Renal cortex interstitium (tissue), 11 donors: ENCODE measurements at regions not wholly inside any gene's neighbourhood (a gene's known extent, or its start where the extent isn't known, plus 50 kb on each side); places are given as distances from the start of the nearest gene placed in this dataset.

Experiments
- DNase-seq, 11 donors: peaks; one replicate each; pipeline ENCODE4 v3.0.0-alpha.2; 2013; ENCODE audit warnings: low read depth in 9 of 11, low spot score in 4 of 11; ENCODE audit errors: extremely low read depth in 1 of 11

DNA sequence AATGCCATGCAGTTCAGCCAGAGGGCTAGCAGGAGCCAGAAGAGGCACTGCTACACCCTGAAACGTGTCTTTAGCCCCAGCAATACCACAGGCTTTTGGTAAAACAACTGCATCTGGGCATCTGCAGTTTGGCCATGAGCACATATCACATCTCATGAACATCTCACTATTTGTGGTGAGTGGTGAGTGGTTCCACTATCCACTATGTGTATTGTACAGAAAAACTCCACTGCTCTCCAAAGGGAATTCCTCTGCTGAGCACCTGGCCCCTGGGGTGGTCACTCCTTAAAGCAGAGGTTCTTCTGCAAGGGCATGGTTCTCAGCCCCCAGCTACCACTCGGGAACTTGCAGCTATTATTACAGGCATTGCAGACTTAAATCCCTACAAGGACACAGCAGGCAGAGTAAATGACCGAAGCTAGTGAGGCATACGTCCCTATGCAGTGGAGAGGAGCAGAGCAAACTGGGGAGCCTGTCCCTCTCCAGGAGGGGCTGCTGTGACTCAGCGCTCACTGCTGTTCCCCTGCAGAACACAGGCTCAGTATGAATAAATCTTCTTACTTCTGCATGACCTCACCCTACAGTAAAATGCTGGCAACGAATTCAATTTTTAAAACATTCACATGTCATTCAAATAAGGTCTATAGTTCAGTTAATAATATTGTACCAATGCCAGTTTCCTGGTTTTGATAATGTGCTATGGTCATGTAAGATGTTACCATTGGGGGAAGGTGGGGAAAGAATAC lies 332.4 kb upstream of the ZNF507 start:
- DNase-seq, result no peak

DNA sequence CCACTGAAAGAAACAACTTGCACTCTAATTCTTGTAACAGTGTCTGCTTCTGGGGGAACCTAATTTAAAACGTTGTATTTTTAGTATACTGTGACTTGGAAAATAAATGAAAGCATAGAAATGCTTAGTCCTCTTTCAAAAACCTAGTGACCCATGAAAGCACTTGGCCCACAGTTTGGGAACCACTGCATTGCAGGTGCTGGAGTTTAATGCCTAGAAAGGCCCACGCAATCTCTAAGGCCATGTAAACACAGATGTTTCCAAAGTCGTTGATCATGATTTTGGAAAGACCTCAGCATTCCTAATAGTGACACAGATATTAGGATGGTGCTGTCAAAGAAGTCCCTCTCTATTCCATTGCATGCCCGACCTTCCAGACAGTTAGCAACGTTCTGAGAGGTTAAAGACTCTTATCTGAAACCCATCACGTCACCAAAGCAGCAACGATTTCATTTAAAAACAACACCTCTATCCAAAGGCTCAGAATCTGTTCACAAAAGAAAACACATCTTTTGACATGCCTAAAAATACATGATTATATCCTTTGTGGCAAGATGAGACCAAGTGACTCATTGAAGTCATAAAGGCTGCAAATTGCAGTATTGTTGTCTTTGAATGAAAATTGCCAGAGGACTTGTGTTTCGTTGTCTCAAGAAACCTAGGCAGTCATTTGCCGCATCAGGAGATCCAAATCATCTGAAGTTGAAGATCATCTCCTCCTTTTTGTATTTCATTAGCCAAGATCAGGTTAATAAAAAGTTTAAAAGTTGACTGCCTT lies 328.0 kb upstream of the ZNF507 start:
- DNase-seq, result no peak

- peak in 3 of 11 donors; percentile 46 to 67 (median 57) for DNase-seq
Measured at GRCh38 chr19:32018014-32018413, 327.4 kb upstream of the ZNF507 start.

DNA sequence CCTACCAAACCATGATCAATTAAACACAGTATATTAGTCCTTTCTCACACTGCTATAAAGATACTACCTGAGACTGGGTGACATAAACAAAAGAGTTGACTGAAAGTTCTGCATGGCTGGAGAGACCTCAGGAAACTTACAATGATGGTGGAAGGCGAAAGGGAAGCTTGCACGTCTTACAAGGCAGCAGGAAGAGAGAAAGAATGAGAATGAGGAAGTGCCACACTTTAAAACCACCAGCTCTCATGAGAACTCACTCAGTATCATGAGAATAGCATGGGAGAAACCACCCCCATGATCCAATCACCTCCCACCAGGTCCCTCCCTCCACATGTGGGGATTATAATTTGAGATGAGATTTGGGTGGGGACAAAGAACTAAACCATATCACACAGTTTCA lies 324.9 kb upstream of the ZNF507 start:
- no peak for DNase-seq

- no peak for DNase-seq
Measured at GRCh38 chr19:32022044-32022640, 323.3 kb upstream of the ZNF507 start.

DNA sequence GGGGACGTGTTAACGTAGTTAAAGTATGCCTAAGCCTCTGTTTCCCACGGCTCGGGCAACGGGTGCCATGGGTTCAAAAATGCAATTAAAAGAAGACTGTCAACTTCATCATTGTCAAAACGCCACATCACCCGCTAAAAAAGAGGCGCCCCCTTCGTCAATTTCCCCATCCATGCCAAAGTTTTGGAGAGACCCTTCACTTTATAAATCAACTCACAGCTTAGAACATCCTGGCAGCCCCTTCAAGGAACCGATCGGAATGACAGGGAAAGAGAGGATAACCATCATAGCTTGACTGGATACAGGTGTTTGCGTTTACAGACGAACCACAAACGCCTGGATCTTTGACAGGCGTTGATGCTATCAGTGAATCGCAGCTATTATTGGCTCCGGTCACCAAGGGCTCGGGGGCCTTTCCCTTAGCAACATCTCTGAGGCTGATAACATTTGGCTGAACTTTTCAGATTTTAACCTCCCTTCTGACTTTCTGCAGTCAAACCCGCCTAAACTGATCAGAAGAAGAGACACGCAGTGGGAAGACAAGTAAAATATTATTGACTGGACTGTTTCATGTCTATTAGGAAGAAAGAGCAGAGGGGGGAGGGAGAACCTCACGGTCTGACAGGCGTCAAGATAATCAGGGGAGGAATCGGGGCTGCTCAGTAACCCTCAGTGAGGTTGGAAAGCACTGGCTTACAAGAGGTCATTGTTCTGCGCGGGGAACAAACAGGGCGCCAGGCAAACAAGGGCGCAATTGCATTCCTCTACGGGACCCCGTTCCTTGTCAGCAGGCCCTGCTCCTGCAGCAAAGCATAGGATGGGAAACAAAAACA lies 322.5 kb upstream of the ZNF507 start:
- DNase-seq, result no peak

DNA sequence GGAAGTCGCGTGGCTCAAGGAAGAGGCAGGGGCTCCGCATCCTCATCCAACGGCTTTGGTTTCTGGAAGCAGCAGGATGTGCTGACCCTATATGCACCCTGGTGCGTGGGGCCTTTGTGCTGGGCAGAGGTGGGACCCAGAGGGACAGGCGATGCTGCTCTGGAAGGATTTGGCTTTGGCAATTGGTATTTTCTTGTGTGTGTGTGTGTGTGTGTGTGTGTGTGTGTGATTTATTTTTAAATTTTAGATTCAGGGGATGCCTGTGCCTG lies 321.9 kb upstream of the ZNF507 start:
- DNase-seq, result no peak

GRCh38 chr19:32029235-32029634 lies 316.2 kb upstream of the ZNF507 start:
- no peak for DNase-seq

- no peak for DNase-seq
Measured at GRCh38 chr19:32032561-32032960, 312.8 kb upstream of the ZNF507 start.

DNA sequence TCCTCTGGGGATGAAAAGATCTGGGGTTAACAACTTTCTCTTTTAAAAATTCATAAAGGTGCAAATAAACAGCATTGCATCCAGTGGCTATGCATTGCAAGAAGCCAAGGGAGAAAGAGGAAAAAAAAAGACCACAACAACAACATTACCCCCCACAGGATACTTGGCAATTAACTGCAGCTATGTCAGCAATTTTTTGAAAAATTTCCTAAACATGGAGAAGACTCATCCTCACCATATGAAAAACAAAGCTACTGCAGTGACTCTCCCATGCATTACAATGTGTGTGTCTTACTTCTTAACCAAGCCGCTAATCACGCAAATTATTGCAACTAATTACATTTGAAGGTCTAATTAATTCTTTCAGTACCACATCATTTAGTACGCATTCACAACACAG lies 309.8 kb upstream of the ZNF507 start:
- no peak for DNase-seq

GRCh38 chr19:32038021-32038920 lies 307.1 kb upstream of the ZNF507 start:
- no peak for DNase-seq

GRCh38 chr19:32038961-32039360 lies 306.4 kb upstream of the ZNF507 start:
- DNase-seq, result no peak

- DNase-seq, result no peak
Measured at GRCh38 chr19:32039440-32039839, 306.0 kb upstream of the ZNF507 start.

- DNase-seq, result no peak
Measured at GRCh38 chr19:32040236-32040635, 305.2 kb upstream of the ZNF507 start.

DNA sequence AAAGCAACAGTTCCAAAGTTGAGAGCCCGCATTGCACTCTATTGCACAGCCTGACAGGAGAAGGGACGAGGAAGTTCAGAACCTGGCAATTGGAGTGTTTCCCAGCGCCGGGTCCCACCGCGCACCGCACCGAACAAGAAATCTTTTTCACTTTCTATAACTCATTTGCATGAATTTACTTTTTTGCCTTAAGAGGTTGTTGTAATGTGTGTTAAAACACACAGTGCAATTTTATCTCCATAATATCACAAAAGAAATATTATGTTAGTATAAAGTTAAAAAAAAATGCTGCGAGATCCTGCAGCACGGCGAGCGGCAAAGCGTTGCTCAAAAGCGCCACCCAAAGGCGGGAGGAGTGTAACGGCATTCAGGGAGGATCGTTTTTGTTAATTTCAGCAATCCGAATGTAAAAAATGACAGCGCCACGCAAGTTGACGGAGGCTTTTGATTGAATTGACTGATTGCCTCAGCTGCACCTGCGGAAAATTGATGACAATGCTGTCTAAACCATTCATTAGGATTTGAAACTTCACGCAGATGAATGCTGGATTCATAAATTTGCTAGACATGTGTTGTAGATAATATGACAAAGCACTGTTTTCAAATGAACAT lies 303.6 kb upstream of the ZNF507 start:
- peak in 5 of 11 donors; percentile 57 to 78 (median 61) for DNase-seq

DNA sequence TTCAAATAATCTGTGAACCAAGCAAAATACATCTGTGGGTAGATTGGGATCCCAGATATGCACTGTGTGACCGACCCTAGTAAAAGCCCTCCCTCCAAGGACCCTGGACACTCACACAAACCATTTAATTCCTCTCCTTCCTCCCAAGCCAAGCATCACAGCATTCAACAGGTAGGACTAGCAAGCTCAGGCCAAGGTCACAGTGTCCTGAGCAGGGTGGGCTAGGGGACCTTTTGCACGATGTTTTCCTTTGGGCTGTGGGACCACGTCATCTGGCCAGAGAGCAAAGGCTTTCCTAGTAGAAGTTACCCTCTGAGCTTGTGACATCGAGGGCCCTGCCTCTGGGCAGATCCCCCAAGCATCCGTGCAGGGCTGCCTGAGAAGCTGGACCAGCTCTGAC lies 297.6 kb upstream of the ZNF507 start:
- no peak for DNase-seq

DNA sequence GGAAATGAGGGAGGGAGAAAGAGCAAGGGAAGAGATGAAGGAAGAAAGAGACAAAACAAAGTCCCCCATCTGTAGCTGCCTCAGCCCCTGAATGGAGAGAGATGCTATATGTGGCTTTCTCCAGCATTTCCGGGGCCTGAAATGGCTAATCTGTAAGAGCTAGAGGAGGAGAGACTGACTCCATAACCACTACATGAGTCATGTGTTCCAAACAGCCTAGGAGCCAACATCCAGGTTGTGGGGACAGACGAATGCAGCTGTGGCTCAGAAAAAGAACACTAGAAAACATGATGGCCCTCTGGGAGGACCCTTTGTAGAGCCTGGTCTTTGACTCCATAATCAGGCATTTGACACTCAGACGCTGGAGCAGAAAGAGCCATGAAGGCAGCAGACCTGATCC lies 292.0 kb upstream of the ZNF507 start:
- no peak for DNase-seq

DNA sequence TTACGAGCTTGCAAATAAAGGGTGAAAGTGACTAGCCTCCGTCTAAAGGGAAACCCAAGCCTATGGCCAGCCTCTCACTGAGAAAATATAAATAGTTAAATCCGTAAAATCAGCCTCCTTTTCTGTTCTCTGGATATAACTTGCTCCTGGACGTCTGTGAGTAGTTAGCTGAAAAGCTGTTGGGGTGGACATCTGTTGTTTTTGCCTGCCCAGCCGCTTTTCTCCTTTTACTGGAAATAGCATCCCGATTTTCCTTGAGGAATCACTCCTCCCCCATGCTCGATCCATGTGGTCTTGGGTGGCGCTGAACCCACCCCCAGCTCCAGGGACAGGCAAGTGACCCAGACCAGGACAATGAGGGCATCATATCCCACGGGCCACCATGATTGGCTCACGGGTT lies 291.5 kb upstream of the ZNF507 start:
- DNase-seq, result no peak
